GM21737 (cell line): ENCODE measurements at regions not wholly inside any gene's neighbourhood (a gene's known extent, or its start where the extent isn't known, plus 50 kb on each side); places are given as distances from the start of the nearest gene placed in this dataset.
"Not testable (repeated sequence)": the region's sequence is repeated elsewhere in the genome, so short reads cannot be mapped to it uniquely, and the experiment has no call there.

ENCODE experiments used
- ATAC-seq: cut with Tn5 transposase; IDR thresholded peaks from one replicate; pipeline ENCODE4 v1.9.1; 2021; ENCODE audit warnings: mild to moderate bottlenecking, moderate library complexity; ENCODE audit not compliant: unreplicated experiment

GRCh38 chr2:226295681-226296080 is 503.9 kb downstream of the IRS1 start:
- no peak for ATAC-seq

- ATAC-seq = no peak
Measured at GRCh38 chr2:226295123-226295522, 504.5 kb downstream of the IRS1 start.

GRCh38 chr2:226291281-226291680 is 508.3 kb downstream of the IRS1 start:
- ATAC-seq = not testable (repeated sequence)

GRCh38 chr2:226286916-226287315 is 512.7 kb downstream of the IRS1 start:
- no peak for ATAC-seq

- no peak for ATAC-seq
Measured at GRCh38 chr2:226283796-226284195, 515.8 kb downstream of the IRS1 start.

- ATAC-seq = no peak
Measured at GRCh38 chr2:226282151-226282550, 517.5 kb downstream of the IRS1 start.

- not testable (repeated sequence) for ATAC-seq
Measured at GRCh38 chr2:226280136-226280535, 519.5 kb downstream of the IRS1 start.

GRCh38 chr2:226275215-226275614 is 524.4 kb downstream of the IRS1 start:
- no peak for ATAC-seq

- ATAC-seq = no peak
Measured at GRCh38 chr2:226274143-226274542, 525.5 kb downstream of the IRS1 start.

- ATAC-seq = no peak
Measured at GRCh38 chr2:226273440-226273839, 526.2 kb downstream of the IRS1 start.

GRCh38 chr2:226272435-226272834 is 527.2 kb downstream of the IRS1 start:
- ATAC-seq = no peak

- ATAC-seq = no peak
Measured at GRCh38 chr2:226270285-226271058, 529.1 kb downstream of the IRS1 start.

- ATAC-seq = no peak
Measured at GRCh38 chr2:226267516-226268289, 531.9 kb downstream of the IRS1 start.

GRCh38 chr2:226256709-226257376 is 542.8 kb downstream of the IRS1 start:
- ATAC-seq = no peak

GRCh38 chr2:226256237-226256636 is 543.4 kb downstream of the IRS1 start:
- ATAC-seq = no peak

GRCh38 chr2:226251661-226252060 is 548.0 kb downstream of the IRS1 start:
- ATAC-seq = no peak

- no peak for ATAC-seq
Measured at GRCh38 chr2:226247289-226248275, 552.0 kb downstream of the IRS1 start.

GRCh38 chr2:226234187-226234586 is 565.4 kb downstream of the IRS1 start:
- ATAC-seq = no peak

GRCh38 chr2:226233388-226233787 is 566.2 kb downstream of the IRS1 start:
- no peak for ATAC-seq

- no peak for ATAC-seq
Measured at GRCh38 chr2:226228080-226228479, 571.5 kb downstream of the IRS1 start.
